ENCODE measurements at regions not wholly inside any gene's neighbourhood (a gene's known extent, or its start where the extent isn't known, plus 50 kb on each side); places are given as distances from the start of the nearest gene placed in this dataset.
"Not testable (repeated sequence)": the region's sequence is repeated elsewhere in the genome, so short reads cannot be mapped to it uniquely, and the experiment has no call there.

DNA sequence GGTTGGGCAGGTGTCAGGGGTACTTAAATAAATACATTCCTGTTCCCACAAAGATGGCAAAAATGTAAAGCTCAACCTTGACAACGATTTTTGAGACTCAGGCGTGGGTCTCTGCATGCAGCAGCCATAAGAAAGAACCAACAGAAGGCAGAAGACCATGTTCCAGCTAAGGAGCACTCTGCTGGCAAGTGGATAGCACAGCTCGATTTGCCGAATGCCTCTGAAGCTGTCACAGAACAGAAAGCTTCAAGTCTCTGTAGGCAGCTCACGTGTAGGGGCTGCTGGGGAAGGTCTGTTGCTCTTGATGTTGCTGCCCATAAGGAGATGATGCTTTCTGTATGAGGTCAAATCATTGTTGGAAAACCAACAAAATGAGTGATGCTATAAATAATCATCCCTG is 119.6 kb upstream of the GRIN3A start:
- H3K79me2 ChIP-seq (ENCODE audit: low read length) = no peaks in the 10 kb centered on the region
- H3K9ac ChIP-seq (ENCODE audit: low read length) = no peak overlapping the region
- no peak overlapping the region for H3K4me3 ChIP-seq (ENCODE audit: low read length)
- H3K36me3 ChIP-seq (ENCODE audit: insufficient read depth, low read length) = no peaks in the 10 kb centered on the region
- no peaks in the 10 kb centered on the region for H3K4me1 ChIP-seq (ENCODE audit: low read length)
- no peak overlapping the region for H2AFZ ChIP-seq (ENCODE audit: low read length)
- no peaks in the 10 kb centered on the region for H4K20me1 ChIP-seq (ENCODE audit: insufficient read depth, low read depth, low read length)
- no peaks in the 10 kb centered on the region for H3K27me3 ChIP-seq (ENCODE audit: low read length)
- DNase-seq = no peak
- no peak overlapping the region for H3K4me2 ChIP-seq (ENCODE audit: low read depth, low read length, poor library complexity, severe bottlenecking)
- no peak overlapping the region for H3K27ac ChIP-seq (ENCODE audit: low read length)
- H3K9me2 ChIP-seq (replicated peaks; ENCODE audit: insufficient read depth, low read length) = no peaks in the 10 kb centered on the region
- H3K9me3 ChIP-seq (ENCODE audit: low read length) = peaks cover 6% of the 10 kb centered on the region; the same call in 1 of the 2 replicates

DNA sequence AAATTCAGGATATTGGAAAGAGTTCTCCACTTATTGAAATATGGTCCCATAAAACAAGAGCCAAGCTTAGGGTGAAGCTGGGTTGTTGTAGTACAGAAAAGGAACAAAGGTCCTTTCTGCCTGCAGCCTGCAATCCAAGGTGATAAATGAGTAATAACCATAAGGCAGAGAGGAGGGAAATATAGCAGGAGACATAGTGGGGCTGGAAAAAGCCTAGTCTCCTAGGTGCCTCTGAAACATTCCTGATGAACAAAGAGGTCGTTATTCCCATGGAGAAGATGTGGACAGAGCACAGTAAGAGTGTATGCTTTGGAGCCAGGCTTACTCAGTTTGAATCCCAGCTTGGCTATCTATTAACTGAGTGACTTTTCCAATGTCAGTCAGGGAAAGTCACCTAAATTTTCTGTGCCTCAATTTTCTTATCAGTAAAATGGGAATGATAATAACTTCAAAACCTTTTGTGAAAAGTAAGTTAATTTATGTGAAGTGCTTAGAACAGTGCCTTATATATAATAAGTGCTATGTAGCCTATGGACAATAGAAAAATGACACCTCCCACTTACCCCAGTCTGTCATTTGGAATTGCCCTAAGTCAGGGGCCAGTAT is 110.8 kb upstream of the GRIN3A start:
- Histone ChIP-seq H4K20me1 (ENCODE audit: insufficient read depth, low read depth, low read length) (no peaks in the 10 kb centered on the region), H3K4me3 (ENCODE audit: low read length) (no peak overlapping the region), H3K27ac (ENCODE audit: low read length) (no peak overlapping the region), H3K9me3 (ENCODE audit: low read length) (peaks cover 3% of the 10 kb centered on the region; the same call in 1 of the 2 replicates), H3K36me3 (ENCODE audit: insufficient read depth, low read length) (no peaks in the 10 kb centered on the region), H3K27me3 (ENCODE audit: low read length) (no peaks in the 10 kb centered on the region), H3K9ac (ENCODE audit: low read length) (no peak overlapping the region), H2AFZ (ENCODE audit: low read length) (no peak overlapping the region), H3K79me2 (ENCODE audit: low read length) (no peaks in the 10 kb centered on the region), H3K9me2 (replicated peaks; ENCODE audit: insufficient read depth, low read length) (no peaks in the 10 kb centered on the region), H3K4me1 (ENCODE audit: low read length) (no peaks in the 10 kb centered on the region), H3K4me2 (ENCODE audit: low read depth, low read length, poor library complexity, severe bottlenecking) (no peak overlapping the region)
- no peak for DNase-seq

DNA sequence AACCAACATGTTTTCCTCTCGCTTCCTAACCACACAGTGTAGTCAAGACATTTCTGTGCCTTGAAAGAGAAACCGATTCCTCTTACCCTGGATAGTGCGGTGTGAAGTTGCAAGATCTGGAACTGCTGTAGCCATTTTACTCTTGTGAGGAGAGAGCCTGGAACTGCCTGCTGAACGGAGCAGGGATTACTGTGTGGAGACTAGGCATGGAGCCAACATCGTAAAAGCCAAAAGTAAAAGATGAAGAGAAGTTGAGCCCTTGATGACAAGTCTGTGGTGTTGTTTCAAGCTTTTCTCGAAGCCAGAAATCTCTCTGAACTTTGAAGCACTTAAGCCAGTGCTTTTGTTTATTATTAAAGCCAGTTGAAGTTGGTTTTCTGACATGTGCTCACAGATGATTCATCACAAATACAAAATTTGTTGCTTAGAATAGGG is 110.1 kb upstream of the GRIN3A start:
- H3K27me3 ChIP-seq (ENCODE audit: low read length) = no peaks in the 10 kb centered on the region
- H2AFZ ChIP-seq (ENCODE audit: low read length) = no peak overlapping the region
- H3K9me2 ChIP-seq (replicated peaks; ENCODE audit: insufficient read depth, low read length) = no peaks in the 10 kb centered on the region
- H3K4me3 ChIP-seq (ENCODE audit: low read length) = no peak overlapping the region
- no peaks in the 10 kb centered on the region for H4K20me1 ChIP-seq (ENCODE audit: insufficient read depth, low read depth, low read length)
- DNase-seq = no peak
- H3K27ac ChIP-seq (ENCODE audit: low read length) = no peak overlapping the region
- no peaks in the 10 kb centered on the region for H3K9me3 ChIP-seq (ENCODE audit: low read length)
- no peak overlapping the region for H3K4me2 ChIP-seq (ENCODE audit: low read depth, low read length, poor library complexity, severe bottlenecking)
- H3K9ac ChIP-seq (ENCODE audit: low read length) = no peak overlapping the region
- H3K79me2 ChIP-seq (ENCODE audit: low read length) = no peaks in the 10 kb centered on the region
- no peaks in the 10 kb centered on the region for H3K4me1 ChIP-seq (ENCODE audit: low read length)
- no peaks in the 10 kb centered on the region for H3K36me3 ChIP-seq (ENCODE audit: insufficient read depth, low read length)

DNA sequence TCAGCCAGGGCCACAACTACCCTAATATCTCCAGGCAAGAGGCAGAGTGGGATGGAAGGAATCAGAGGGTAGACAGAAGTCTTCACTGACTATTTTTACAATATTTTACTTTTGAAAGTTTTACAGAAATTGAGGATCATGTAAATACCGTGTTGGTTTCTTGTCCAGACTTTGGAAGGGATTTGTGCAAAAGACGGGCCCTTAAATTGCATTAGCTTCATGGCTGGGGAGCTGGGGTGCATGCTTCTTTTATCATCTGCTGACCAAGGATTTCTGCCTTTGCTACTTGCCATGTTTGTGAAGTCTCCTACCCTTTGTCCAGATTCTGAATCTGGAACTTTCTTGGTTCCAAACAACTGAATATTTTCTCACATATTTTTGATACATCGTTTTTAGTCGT is 107.7 kb upstream of the GRIN3A start:
- Histone ChIP-seq H3K9ac (ENCODE audit: low read length) (no peak overlapping the region), H3K4me3 (ENCODE audit: low read length) (no peak overlapping the region), H3K27me3 (ENCODE audit: low read length) (no peaks in the 10 kb centered on the region), H3K4me1 (ENCODE audit: low read length) (no peaks in the 10 kb centered on the region), H4K20me1 (ENCODE audit: insufficient read depth, low read depth, low read length) (no peaks in the 10 kb centered on the region), H3K36me3 (ENCODE audit: insufficient read depth, low read length) (no peaks in the 10 kb centered on the region), H3K4me2 (ENCODE audit: low read depth, low read length, poor library complexity, severe bottlenecking) (no peak overlapping the region), H2AFZ (ENCODE audit: low read length) (no peak overlapping the region), H3K27ac (ENCODE audit: low read length) (no peak overlapping the region), H3K79me2 (ENCODE audit: low read length) (no peaks in the 10 kb centered on the region), H3K9me2 (replicated peaks; ENCODE audit: insufficient read depth, low read length) (no peaks in the 10 kb centered on the region), H3K9me3 (ENCODE audit: low read length) (no peaks in the 10 kb centered on the region)
- DNase-seq = no peak

DNA sequence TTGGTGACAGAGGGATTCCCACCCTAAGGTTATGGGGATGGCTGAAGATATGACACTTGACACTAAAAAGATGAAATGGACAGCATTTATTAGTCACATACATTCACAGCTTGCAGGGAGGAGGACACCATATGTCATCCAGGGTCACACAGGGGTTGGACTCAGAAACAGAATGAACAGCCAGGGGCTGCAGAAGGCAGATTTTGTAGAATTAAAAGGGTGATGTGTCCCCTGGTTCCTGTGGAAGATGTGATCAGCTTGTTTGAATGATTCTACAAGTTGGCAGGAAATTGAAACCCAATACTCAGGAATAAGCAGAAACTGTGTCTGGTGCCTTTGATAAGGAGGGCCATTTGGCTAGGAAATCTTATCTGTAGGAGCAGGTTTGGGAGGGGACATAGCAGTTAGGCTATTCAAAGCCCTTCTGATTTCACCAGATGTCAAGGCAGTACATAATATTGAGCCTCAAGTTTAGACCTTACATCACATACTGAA is 102.3 kb upstream of the GRIN3A start:
- Histone ChIP-seq H4K20me1 (ENCODE audit: insufficient read depth, low read depth, low read length) (no peaks in the 10 kb centered on the region), H3K4me3 (ENCODE audit: low read length) (no peak overlapping the region), H3K36me3 (ENCODE audit: insufficient read depth, low read length) (no peaks in the 10 kb centered on the region), H3K27me3 (ENCODE audit: low read length) (no peaks in the 10 kb centered on the region), H3K79me2 (ENCODE audit: low read length) (no peaks in the 10 kb centered on the region), H3K27ac (ENCODE audit: low read length) (no peak overlapping the region), H3K4me2 (ENCODE audit: low read depth, low read length, poor library complexity, severe bottlenecking) (no peak overlapping the region), H3K4me1 (ENCODE audit: low read length) (no peaks in the 10 kb centered on the region), H3K9me3 (ENCODE audit: low read length) (0 out of 2 replicates have a peak, but pooled peaks cover 3% of the 10 kb centered on the region), H2AFZ (ENCODE audit: low read length) (no peak overlapping the region), H3K9me2 (replicated peaks; ENCODE audit: insufficient read depth, low read length) (no peaks in the 10 kb centered on the region), H3K9ac (ENCODE audit: low read length) (no peak overlapping the region)
- no peak for DNase-seq

DNA sequence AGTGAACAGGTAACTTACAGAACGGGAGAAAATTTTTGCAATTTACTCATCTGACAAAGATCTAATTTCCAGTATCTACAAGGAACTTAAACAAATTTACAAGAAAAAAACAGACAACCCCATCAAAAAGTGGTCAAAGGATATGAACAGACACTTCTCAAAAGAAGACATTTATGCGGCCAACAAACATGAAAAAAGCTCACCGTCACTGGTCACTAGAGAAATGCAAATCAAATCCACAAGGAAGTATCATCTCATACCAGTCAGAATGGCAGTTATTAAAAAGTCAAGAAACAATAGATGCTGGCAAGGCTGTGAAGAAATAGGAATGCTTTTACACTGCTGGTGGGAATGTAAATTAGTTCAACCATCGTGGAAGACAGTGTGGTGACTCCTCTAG is 100.5 kb upstream of the GRIN3A start:
- not testable (repeated sequence) for H2AFZ ChIP-seq (ENCODE audit: low read length); DNase-seq; H3K27ac ChIP-seq (ENCODE audit: low read length); H3K9ac ChIP-seq (ENCODE audit: low read length); H3K27me3 ChIP-seq (ENCODE audit: low read length); H3K36me3 ChIP-seq (ENCODE audit: insufficient read depth, low read length); H3K4me2 ChIP-seq (ENCODE audit: low read depth, low read length, poor library complexity, severe bottlenecking); H3K9me3 ChIP-seq (ENCODE audit: low read length); H3K79me2 ChIP-seq (ENCODE audit: low read length); H3K4me3 ChIP-seq (ENCODE audit: low read length); H3K9me2 ChIP-seq (replicated peaks; ENCODE audit: insufficient read depth, low read length); H3K4me1 ChIP-seq (ENCODE audit: low read length); H4K20me1 ChIP-seq (ENCODE audit: insufficient read depth, low read depth, low read length)

DNA sequence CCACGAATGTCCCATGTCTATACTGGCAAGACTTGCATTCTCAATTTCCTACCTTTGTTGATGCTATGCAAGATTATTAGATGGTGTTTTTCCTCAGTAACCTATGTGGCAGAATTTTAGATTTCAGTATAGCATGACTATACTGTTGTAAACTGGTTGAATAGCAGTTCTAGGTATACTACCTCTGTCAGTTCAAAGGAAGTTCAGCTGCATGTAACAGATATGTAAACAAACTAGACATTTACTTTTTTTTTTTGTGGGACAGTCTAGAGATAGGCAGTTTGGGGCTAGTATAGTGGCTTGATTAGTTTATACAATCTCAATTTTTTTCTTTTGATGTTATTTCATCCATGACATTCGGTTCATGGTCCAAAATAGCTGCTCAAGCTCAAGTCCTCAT is 97.6 kb upstream of the GRIN3A start:
- Histone ChIP-seq H3K9ac (ENCODE audit: low read length) (no peak overlapping the region), H3K36me3 (ENCODE audit: insufficient read depth, low read length) (no peaks in the 10 kb centered on the region), H3K4me1 (ENCODE audit: low read length) (no peaks in the 10 kb centered on the region), H3K4me2 (ENCODE audit: low read depth, low read length, poor library complexity, severe bottlenecking) (no peak overlapping the region), H3K9me3 (ENCODE audit: low read length) (0 out of 2 replicates have a peak, but pooled peaks cover 3% of the 10 kb centered on the region), H3K79me2 (ENCODE audit: low read length) (no peaks in the 10 kb centered on the region), H4K20me1 (ENCODE audit: insufficient read depth, low read depth, low read length) (no peaks in the 10 kb centered on the region), H3K27me3 (ENCODE audit: low read length) (no peaks in the 10 kb centered on the region), H3K9me2 (replicated peaks; ENCODE audit: insufficient read depth, low read length) (no peaks in the 10 kb centered on the region; the same call in 1 of the 2 replicates), H3K27ac (ENCODE audit: low read length) (no peak overlapping the region), H3K4me3 (ENCODE audit: low read length) (no peak overlapping the region), H2AFZ (ENCODE audit: low read length) (no peak overlapping the region)
- no peak for DNase-seq

DNA sequence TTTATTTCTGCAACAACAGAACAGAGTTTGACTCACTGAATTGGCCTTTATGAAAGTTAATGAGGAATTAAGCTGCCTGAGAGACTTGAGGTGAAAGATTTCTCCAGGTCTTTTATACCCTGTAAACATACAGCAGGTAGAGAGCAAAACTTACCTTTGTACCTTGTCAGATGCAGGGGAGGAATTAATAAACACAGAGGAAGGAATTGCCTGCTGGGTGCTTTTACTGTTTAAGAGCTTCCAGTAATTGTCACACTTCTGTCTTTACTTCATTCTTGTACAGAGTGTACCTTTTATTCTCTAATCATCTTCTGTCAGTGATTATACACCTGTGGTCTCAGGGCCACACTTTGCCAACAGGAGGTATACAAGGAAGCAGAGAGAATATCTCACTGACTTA is 94.0 kb upstream of the GRIN3A start:
- Histone ChIP-seq H3K9me3 (ENCODE audit: low read length) (0 out of 2 replicates have a peak, but pooled peaks cover 6% of the 10 kb centered on the region), H3K9me2 (replicated peaks; ENCODE audit: insufficient read depth, low read length) (no peaks in the 10 kb centered on the region; the same call in 1 of the 2 replicates), H3K79me2 (ENCODE audit: low read length) (no peaks in the 10 kb centered on the region), H3K27ac (ENCODE audit: low read length) (no peak overlapping the region), H3K4me2 (ENCODE audit: low read depth, low read length, poor library complexity, severe bottlenecking) (no peak overlapping the region), H4K20me1 (ENCODE audit: insufficient read depth, low read depth, low read length) (no peaks in the 10 kb centered on the region), H3K36me3 (ENCODE audit: insufficient read depth, low read length) (no peaks in the 10 kb centered on the region), H3K27me3 (ENCODE audit: low read length) (no peaks in the 10 kb centered on the region), H3K4me3 (ENCODE audit: low read length) (no peak overlapping the region), H2AFZ (ENCODE audit: low read length) (no peak overlapping the region), H3K4me1 (ENCODE audit: low read length) (no peaks in the 10 kb centered on the region), H3K9ac (ENCODE audit: low read length) (no peak overlapping the region)
- no peak for DNase-seq
